ENCODE measurements at regions not wholly inside any gene's neighbourhood (a gene's known extent, or its start where the extent isn't known, plus 50 kb on each side); places are given as distances from the start of the nearest gene placed in this dataset.

DNA sequence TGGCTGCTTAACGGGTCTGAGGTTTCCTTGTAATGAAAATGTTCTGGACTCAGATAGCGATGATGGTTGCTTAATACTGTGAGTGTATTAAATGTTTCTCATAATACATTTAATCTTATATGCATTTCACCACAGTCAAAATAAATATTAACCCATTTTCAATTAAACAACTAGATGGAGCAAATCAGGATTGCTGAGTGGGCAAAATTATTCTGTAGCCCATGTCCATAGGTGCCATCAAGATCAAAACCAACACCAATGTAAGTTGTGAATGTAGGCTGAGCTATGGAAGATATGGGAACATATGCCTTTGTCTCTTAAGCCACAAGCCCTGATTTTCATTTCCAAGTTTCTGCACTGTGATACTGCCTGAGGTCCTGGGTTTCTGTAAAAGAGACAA lies 572.6 kb upstream of the EEF2KMT start:
- DNase-seq (ENCODE audit: low read depth, low spot score), result no peak
- H3K4me3 ChIP-seq, result no peak overlapping the region
- no peaks in the 10 kb centered on the region for H3K36me3 ChIP-seq (ENCODE audit: insufficient read depth, low read length)
- no peak for TF ChIP-seq EZH2 (IDR thresholded peaks at IDR 0.05)
- no peak for TF ChIP-seq POLR2AphosphoS5 (IDR thresholded peaks at IDR 0.05; ENCODE audit: borderline replicate concordance, low read depth, low read length)
- no peak for TF ChIP-seq FOXP2 (optimal IDR thresholded peaks at IDR 0.05; ENCODE audit: control extremely low read depth, extremely low read length, insufficient read depth)
- H3K9me3 ChIP-seq (ENCODE audit: low read depth, low read length), result no peaks in the 10 kb centered on the region
- no peak overlapping the region for H3K27ac ChIP-seq
- no peak overlapping the region for H3K9ac ChIP-seq (ENCODE audit: insufficient read length)

DNA sequence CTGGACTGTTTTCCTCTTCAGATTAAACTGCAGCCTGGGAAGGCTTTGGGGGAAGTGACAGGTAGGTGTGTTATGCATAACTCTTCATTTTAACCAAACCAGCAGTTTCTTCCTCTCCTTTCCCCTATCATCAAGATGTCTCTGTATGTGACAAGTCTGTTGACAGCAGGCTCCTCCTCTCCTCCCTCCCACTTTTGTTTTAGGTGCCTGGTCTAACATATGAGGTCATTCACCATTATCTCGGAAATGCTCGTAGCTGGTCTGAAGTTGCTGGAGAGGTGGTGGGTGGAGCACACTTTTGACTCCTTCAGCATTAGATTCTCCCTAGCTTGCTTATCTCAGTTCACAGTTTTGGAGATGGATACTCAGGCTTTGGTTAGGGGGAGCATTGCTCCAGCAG lies 571.0 kb upstream of the EEF2KMT start:
- no peak for DNase-seq (ENCODE audit: low read depth, low spot score)
- Histone ChIP-seq H3K9me3 (ENCODE audit: low read depth, low read length) (no peaks in the 10 kb centered on the region), H3K9ac (ENCODE audit: insufficient read length) (no peak overlapping the region), H3K27ac (no peak overlapping the region), H3K4me3 (no peak overlapping the region), H3K36me3 (ENCODE audit: insufficient read depth, low read length) (no peaks in the 10 kb centered on the region)
- no peak for TF ChIP-seq FOXP2 (optimal IDR thresholded peaks at IDR 0.05; ENCODE audit: control extremely low read depth, extremely low read length, insufficient read depth)
- TF ChIP-seq POLR2AphosphoS5 (IDR thresholded peaks at IDR 0.05; ENCODE audit: borderline replicate concordance, low read depth, low read length), result no peak
- TF ChIP-seq EZH2 (IDR thresholded peaks at IDR 0.05), result no peak

DNA sequence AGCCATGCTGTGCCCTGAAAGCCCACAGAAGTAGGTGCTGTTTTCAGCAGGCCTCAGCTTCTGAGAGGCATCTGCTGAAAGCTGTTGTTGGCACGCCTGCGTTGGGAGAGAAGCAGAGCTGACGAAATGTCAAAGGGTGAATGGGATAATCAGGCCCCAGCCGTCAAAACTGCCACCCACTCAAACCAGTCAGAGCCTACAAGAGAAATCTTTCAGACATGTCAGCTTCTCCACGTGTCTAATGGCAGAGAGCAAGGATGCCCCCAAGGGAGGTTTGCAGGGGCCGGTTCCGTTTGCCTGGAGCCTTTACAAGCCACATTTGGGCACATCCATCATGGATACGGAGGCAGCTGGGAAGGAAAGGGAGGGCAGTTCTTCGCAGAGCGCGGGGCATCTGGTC lies 568.2 kb upstream of the EEF2KMT start:
- H3K36me3 ChIP-seq (ENCODE audit: insufficient read depth, low read length), result no peaks in the 10 kb centered on the region
- H3K4me3 ChIP-seq, result no peak overlapping the region
- TF ChIP-seq FOXP2 (optimal IDR thresholded peaks at IDR 0.05; ENCODE audit: control extremely low read depth, extremely low read length, insufficient read depth) (no peak), POLR2AphosphoS5 (IDR thresholded peaks at IDR 0.05; ENCODE audit: borderline replicate concordance, low read depth, low read length) (no peak), EZH2 (IDR thresholded peaks at IDR 0.05) (no peak)
- DNase-seq (ENCODE audit: low read depth, low spot score), result no peak
- H3K9me3 ChIP-seq (ENCODE audit: low read depth, low read length), result no peaks in the 10 kb centered on the region
- no peak overlapping the region for H3K9ac ChIP-seq (ENCODE audit: insufficient read length)
- H3K27ac ChIP-seq, result no peak overlapping the region

DNA sequence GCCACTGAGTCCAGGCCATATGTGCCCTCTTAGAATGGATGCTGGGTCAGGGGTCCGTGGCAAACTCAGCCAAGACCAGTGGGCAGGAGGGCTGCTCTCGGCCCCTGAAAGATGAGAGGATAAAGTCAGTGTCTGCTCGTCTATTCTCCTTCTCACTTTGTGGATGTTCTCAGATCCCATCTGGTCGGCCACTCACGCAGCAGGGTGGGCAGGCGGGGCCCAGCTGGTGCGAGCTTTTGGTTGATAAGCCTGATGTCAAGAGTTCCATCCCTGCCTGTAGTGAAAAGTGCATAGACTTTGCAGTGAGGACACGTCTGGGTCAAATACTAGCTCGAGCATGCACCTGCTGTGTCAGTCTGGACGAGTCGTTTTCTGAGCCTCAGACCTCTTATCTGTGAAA lies 556.2 kb upstream of the EEF2KMT start:
- DNase-seq (ENCODE audit: low read depth, low spot score), result no peak
- Histone ChIP-seq H3K9ac (ENCODE audit: insufficient read length) (no peak overlapping the region), H3K9me3 (ENCODE audit: low read depth, low read length) (no peaks in the 10 kb centered on the region), H3K36me3 (ENCODE audit: insufficient read depth, low read length) (no peaks in the 10 kb centered on the region), H3K27ac (no peak overlapping the region), H3K4me3 (no peak overlapping the region)
- TF ChIP-seq POLR2AphosphoS5 (IDR thresholded peaks at IDR 0.05; ENCODE audit: borderline replicate concordance, low read depth, low read length), result no peak
- no peak for TF ChIP-seq EZH2 (IDR thresholded peaks at IDR 0.05)
- no peak for TF ChIP-seq FOXP2 (optimal IDR thresholded peaks at IDR 0.05; ENCODE audit: control extremely low read depth, extremely low read length, insufficient read depth)

DNA sequence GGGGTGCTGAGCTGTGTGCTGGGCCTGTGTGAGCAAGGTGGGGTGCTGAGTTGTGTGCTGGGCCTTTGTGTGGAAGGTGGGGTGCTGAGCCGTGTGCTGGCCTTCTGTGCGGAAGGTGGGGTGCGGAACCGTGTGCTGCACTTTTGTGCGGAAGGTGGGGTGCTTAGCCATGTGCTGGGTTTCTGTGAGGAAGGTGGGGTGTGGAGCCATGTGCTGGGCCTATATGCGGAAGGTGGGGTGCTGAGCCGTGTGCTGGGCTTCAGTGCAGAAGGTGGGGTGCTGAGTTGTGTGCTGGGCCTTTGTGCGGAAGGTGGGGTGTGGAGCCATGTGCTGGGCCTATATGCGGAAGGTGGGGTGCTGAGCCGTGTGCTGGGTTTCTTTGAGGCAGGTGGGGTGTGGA lies 555.4 kb upstream of the EEF2KMT start:
- TF ChIP-seq EZH2 (IDR thresholded peaks at IDR 0.05), result no peak
- no peak for TF ChIP-seq POLR2AphosphoS5 (IDR thresholded peaks at IDR 0.05; ENCODE audit: borderline replicate concordance, low read depth, low read length)
- no peak for TF ChIP-seq FOXP2 (optimal IDR thresholded peaks at IDR 0.05; ENCODE audit: control extremely low read depth, extremely low read length, insufficient read depth)
- no peak overlapping the region for H3K4me3 ChIP-seq
- no peaks in the 10 kb centered on the region for H3K36me3 ChIP-seq (ENCODE audit: insufficient read depth, low read length)
- H3K27ac ChIP-seq, result no peak overlapping the region
- H3K9me3 ChIP-seq (ENCODE audit: low read depth, low read length), result no peaks in the 10 kb centered on the region
- H3K9ac ChIP-seq (ENCODE audit: insufficient read length), result no peak overlapping the region
- DNase-seq (ENCODE audit: low read depth, low spot score), result no peak

DNA sequence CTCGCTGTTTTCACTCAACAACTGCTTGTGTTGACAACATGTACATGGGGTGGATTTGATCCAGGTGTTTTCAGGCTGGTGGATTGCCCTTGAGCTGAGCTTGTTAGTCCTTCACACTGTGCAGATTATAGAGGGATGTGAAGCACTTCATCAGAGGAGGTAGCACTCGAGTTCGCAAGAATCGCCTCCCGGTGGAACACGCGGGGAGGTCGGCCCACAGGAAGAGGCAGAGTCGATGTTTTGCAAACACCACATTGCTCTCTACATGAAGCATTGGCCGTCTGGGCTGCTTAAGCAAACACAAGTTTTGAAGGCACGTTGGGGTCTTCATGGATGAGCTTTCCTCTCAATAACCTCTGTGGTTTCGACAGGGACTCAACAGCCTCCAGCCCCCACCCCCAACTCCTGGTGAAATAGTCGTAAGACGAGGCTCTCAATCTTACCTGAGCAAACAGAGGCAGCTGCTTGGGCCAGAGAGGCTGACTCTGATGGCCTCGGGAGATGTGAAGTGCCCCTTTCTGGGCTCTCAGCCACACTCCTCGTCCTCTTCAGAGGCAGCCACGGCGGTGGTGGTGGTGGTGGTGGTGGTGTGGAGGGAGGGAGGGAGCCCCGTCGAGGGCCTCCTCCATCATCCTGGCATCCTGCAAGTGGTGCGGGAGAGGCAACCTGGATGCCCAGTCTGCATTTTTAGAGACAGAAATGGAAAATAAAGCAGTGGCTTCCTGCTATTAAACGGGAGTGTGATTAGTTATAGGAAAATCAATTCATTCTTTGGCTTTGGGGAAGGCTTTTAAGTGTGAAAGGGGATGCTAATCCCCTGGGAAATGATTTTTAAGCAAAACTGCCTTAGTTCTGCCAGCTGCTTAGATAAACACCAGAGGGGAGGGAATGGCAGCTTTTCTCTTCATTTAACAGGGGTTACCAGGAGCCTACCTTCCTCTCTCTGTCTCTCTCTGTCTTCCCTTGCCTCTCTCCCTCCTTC lies 552.5 kb upstream of the EEF2KMT start:
- Histone ChIP-seq H3K9me3 (ENCODE audit: low read depth, low read length) (no peaks in the 10 kb centered on the region), H3K9ac (ENCODE audit: insufficient read length) (no peak overlapping the region), H3K36me3 (ENCODE audit: insufficient read depth, low read length) (no peaks in the 10 kb centered on the region), H3K4me3 (no peak overlapping the region), H3K27ac (no peak overlapping the region)
- no peak for TF ChIP-seq FOXP2 (optimal IDR thresholded peaks at IDR 0.05; ENCODE audit: control extremely low read depth, extremely low read length, insufficient read depth)
- TF ChIP-seq POLR2AphosphoS5 (IDR thresholded peaks at IDR 0.05; ENCODE audit: borderline replicate concordance, low read depth, low read length), result no peak
- no peak for TF ChIP-seq EZH2 (IDR thresholded peaks at IDR 0.05)
- no peak for DNase-seq (ENCODE audit: low read depth, low spot score)

DNA sequence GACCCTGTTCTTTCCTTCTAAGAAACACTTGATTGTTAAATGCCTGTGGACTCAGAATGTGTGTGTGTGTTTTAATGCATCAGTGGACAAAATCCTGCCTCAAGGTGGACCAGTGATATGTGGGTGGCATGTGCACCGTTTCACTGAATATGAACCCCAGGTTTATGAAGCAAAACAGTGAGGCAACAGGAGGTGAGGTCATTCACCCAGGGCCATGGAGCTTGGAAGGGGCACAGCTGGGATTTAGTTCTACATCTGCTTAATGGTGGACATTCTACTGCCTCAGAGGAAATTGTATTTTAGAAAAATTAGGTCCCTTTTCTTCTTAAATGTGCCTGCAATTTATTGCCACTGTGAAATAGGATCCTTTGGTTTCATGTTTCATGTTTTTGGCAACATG lies 549.5 kb upstream of the EEF2KMT start:
- Histone ChIP-seq H3K4me3 (no peak overlapping the region), H3K27ac (no peak overlapping the region), H3K9me3 (ENCODE audit: low read depth, low read length) (no peaks in the 10 kb centered on the region), H3K9ac (ENCODE audit: insufficient read length) (no peak overlapping the region), H3K36me3 (ENCODE audit: insufficient read depth, low read length) (no peaks in the 10 kb centered on the region)
- DNase-seq (ENCODE audit: low read depth, low spot score), result no peak
- TF ChIP-seq FOXP2 (optimal IDR thresholded peaks at IDR 0.05; ENCODE audit: control extremely low read depth, extremely low read length, insufficient read depth), result no peak
- no peak for TF ChIP-seq EZH2 (IDR thresholded peaks at IDR 0.05)
- no peak for TF ChIP-seq POLR2AphosphoS5 (IDR thresholded peaks at IDR 0.05; ENCODE audit: borderline replicate concordance, low read depth, low read length)

DNA sequence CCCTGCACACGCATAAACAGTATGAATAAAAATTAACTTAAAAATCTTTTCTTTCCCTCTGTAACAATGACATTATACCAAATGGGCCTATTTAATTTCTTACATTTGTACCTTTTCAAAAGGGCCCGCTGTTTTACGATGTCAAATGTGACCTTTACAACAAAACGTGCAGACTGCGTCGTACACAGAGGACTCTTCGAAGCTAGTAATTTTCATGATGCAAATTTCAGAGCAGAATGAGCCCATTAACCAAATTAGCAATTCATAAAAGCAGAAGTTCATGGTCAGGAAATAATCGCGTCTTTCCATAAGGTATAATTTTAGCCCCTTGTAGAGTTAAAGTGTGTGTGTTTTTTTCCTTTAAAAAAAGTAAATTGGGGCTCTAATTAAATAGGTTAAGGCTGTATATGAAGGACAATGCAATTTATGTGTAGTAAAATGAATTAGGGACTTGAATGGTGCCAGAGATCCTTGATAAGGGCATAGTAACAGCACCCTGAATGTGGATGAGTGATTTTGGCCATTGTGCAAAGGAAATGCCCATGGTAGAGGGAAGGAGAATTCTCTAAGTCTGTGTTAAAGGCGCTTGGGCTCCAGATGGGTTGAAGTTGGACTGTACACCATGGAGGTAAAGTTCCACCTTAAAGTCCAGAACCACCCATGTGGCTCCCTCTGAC lies 546.4 kb upstream of the EEF2KMT start:
- Histone ChIP-seq H3K9ac (ENCODE audit: insufficient read length) (no peak overlapping the region), H3K4me3 (no peak overlapping the region), H3K9me3 (ENCODE audit: low read depth, low read length) (no peaks in the 10 kb centered on the region), H3K36me3 (ENCODE audit: insufficient read depth, low read length) (no peaks in the 10 kb centered on the region), H3K27ac (no peak overlapping the region)
- DNase-seq (ENCODE audit: low read depth, low spot score), result no peak
- TF ChIP-seq FOXP2 (optimal IDR thresholded peaks at IDR 0.05; ENCODE audit: control extremely low read depth, extremely low read length, insufficient read depth), result no peak
- TF ChIP-seq EZH2 (IDR thresholded peaks at IDR 0.05), result no peak
- TF ChIP-seq POLR2AphosphoS5 (IDR thresholded peaks at IDR 0.05; ENCODE audit: borderline replicate concordance, low read depth, low read length), result no peak

Measured in SK-N-MC (cell line).